Epidermal melanocyte (primary cell): ENCODE measurements at regions not wholly inside any gene's neighbourhood (a gene's known extent, or its start where the extent isn't known, plus 50 kb on each side); places are given as distances from the start of the nearest gene placed in this dataset.
"Not testable (repeated sequence)": the region's sequence is repeated elsewhere in the genome, so short reads cannot be mapped to it uniquely, and the experiment has no call there.

Experiments
- DNase-seq: peaks from one replicate; pipeline ENCODE4 v3.0.0; 2011; ENCODE audit warnings: low spot score; ENCODE audit not compliant: insufficient read length

DNA sequence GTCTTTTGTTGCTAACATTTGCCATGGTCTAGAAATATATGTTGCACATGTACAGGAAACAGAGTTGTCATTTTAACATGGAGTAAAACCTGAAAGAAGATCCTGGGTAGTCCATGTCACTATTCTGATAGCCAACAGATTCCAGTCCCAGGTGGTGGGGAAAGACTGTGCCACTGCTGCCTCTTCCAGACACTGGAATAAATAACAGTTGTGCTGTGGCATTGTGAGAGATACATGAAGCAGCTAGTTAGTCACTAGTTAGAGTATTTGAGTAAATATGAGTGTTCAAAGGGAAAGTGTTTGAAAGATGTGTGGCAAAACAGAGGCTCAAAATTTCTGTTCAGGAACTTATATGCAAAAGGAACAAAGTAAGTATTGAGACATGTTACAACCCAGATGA is 1408.3 kb downstream of the EFNA5 start:
- no peak for DNase-seq

GRCh38 chr5:106259431-106260090 is 1411.2 kb downstream of the EFNA5 start:
- not testable (repeated sequence) for DNase-seq

GRCh38 chr5:106258591-106259125 is 1412.1 kb downstream of the EFNA5 start:
- DNase-seq: no peak

- no peak for DNase-seq
These were observed 1416.0 kb downstream of the EFNA5 start for GRCh38 chr5:106254784-106255183.

- not testable (repeated sequence) for DNase-seq
These were observed 1424.5 kb downstream of the EFNA5 start for GRCh38 chr5:106246044-106246745.

DNA sequence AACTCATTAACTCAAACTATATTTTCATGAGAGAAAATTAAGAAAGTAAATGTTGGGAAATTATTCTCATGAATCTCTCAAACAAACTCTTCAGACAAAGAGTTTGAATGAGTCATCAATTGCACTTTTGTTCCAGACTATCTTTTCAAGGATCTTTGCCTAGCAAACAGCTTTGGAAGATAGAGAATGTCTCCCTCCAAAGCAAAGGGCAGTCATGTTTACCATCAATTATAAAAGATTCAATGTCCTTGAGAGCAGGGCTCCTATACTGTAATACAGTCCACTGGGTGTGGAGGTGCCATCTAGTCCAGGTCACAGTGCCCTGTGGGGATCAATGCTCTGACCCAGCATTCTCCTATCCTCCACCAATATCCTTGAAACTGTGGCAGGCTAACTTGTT is 1429.3 kb downstream of the EFNA5 start:
- DNase-seq: no peak

DNA sequence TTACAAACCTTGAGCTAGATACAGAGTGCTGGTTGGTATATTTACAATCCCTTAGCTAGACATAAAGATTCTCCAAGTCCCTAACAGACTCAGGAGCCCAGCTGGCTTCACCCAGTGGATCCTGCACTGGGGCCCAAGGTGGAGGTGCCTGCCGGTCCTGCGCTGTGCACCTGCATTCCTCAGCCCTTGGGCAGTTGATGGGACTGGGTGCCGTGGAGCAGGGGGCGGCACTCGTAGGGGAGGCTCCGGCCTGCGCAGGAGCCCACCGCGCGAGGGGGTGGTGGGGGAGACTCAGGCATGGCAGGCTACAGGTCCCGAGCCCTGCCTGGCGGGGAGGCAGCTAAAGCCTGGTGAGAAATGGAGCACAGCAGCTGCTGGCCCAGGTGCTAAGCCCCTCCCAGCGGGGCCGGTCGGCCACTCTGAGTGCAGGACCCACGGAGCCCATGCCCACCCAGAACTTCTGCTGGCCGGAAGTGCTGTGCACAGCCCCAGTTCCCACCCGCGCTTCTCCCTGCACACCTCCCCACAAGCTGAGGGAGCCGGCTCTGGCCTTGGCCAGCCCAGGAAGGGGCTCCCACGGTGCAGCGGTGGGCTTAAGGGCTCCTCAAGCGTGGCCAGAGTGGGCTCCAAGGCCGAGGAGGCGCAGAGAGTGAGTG is 1464.7 kb downstream of the EFNA5 start:
- DNase-seq: no peak

DNA sequence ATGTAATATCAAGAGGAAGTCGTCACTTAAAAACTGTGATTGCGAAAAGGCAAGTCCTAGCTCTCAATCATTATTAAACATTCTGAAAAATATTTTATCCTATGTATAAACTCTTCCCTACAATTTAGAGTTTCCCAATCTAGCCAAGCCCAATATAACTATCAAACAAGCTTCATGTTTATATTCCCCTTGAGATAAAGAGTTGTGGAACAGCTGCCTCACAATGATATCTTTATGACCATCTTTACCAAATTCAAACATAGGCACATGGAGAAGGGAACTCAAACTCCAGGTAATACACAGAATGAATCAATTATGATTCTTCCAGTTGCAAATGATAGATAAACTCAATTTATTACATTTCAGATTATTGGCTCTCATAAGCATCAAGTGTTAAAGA is 1468.7 kb downstream of the EFNA5 start:
- no peak for DNase-seq

DNA sequence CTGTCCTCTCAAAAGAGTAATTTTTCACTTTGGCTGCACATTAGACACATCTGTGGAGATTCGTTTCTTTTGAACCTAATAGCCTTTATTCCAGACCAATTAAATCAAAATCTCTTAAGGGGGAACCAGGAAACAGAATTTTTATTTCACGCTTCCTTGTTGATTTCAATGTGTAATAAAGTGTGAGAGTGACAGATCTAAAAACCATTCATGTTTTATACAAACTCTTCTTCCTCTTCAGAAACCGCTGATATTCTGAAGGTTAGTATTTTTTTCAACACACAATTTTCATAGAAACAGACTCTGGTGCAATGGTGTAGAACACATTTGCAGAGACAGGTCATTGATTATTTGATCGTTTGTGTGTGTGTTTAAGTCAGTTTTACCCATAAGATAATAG is 1469.8 kb downstream of the EFNA5 start:
- DNase-seq: no peak

GRCh38 chr5:106195679-106196474 is 1474.9 kb downstream of the EFNA5 start:
- no peak for DNase-seq

GRCh38 chr5:106189121-106189809 is 1481.5 kb downstream of the EFNA5 start:
- DNase-seq: no peak

GRCh38 chr5:106185661-106186081 is 1485.1 kb downstream of the EFNA5 start:
- DNase-seq: no peak

DNA sequence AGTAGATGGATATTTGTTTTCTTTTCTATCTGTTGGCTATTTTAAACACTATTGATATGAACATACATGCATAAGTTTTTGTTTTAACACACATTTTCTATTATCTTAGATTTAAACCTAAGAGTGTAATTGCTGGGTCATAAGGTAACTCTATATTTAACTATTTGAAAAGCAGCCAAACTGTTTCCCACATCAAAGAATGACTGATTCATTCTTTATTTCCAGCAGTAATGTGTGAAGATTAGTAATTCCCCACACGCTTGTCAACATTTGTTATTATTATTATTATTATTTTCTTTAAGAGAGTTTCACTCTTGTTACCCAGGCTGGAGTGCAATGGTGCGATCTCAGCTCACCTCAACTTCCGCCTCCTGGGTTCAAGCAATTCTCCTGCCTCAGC is 1495.8 kb downstream of the EFNA5 start:
- DNase-seq: no peak

GRCh38 chr5:106172681-106173532 is 1497.8 kb downstream of the EFNA5 start:
- no peak for DNase-seq

DNA sequence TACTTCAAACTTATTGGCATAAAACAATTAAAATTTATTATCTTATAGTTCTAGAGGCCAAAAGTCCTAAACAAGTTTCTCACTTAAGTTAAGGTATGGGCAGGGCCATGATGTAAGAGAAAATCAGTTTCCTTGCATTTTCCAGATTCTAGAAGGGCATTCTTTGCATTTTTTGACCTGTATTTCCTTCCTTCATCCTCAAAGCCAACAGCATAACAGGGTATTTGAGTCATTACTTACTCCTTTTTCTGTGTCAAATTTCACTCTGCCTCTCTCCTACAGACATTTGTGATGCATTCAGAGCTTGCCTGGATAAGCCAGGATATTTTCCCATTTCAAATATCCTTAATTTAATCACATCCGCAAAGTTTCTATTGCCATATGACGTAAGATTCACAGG is 1499.0 kb downstream of the EFNA5 start:
- DNase-seq: no peak

GRCh38 chr5:106171132-106171531 is 1499.6 kb downstream of the EFNA5 start:
- no peak for DNase-seq

DNA sequence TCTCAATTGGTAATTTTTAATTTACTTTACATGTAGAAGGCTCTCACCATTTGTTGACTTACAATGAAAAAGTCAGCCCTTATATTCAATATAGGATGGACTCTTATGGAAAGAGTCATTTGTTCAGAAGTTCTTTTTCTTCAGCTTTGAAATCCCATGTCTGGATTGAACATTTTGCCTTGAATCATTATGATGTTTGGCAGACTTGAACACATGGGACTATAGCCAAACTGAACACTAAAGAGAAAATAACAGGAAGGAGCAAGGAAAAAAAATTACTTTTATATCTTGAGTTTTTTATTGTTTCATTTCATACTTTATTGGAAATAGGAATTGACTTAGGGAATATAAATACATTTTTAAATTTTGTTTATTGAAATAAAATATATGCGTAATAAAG is 1503.0 kb downstream of the EFNA5 start:
- no peak for DNase-seq

DNA sequence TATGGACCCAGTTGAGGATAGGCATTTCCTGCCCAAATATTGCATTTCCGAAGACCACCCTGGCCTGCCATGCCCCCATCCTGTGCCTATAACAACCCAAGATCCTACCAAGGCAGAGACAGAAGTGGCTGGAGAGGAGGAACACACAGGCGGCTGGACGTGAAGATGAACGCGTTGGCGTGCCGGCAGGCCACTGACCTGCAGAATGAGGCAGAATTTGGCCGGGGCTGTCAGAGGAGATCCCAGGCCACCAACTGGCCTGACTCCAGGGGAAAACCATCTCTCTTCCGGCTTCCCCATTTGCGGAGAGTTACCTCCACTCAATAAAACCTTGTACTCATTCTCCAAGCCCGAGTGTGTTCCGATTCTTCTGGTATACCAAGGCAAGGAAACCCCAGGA is 1507.5 kb downstream of the EFNA5 start:
- DNase-seq: no peak

DNA sequence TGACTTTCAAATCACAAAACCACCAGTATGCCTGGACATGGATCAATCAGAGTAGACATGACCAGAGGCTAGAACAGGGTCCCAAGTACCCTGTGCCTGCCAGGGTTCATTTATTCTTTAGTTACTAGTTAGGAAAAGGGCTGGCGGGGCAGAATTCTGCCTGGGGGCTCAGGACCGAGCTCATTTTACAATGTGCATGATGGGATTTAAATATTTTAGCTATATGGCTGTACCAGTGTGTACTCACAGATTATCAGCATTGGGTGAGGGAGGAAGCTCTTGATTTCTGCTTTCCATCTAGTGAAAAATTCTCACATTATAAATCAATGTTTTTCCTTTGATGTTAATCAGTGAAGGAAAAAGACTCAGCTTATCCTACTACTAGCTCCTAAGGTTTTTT is 1511.1 kb downstream of the EFNA5 start:
- DNase-seq: no peak

DNA sequence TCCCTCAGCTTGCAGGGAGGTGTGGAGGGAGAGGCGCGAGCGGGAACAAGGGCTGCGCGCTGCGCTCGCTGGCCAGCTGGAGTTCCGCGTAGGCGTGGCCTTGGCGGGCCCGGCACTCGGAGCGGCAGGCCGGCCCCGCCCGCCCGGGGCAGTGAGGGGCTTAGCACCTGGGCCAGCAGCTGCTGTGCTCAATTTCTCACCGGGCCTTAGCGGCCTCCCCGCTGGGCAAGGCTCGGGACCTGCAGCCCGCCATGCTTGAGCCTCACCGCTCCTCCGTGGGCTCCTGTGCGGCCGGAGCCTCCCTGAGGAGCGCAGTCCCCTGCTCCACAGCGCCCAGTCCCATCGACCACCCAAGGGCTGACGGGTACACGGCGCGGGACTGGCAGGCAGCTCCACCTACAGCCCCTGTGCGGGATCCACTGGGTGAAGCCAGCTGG is 1516.4 kb downstream of the EFNA5 start:
- DNase-seq: no peak
